ENCODE measurements at regions not wholly inside any gene's neighbourhood (a gene's known extent, or its start where the extent isn't known, plus 50 kb on each side); places are given as distances from the start of the nearest gene placed in this dataset.
A peak's percentile ranks its signal among the peaks of the same experiment; 100 is the strongest.

DNA sequence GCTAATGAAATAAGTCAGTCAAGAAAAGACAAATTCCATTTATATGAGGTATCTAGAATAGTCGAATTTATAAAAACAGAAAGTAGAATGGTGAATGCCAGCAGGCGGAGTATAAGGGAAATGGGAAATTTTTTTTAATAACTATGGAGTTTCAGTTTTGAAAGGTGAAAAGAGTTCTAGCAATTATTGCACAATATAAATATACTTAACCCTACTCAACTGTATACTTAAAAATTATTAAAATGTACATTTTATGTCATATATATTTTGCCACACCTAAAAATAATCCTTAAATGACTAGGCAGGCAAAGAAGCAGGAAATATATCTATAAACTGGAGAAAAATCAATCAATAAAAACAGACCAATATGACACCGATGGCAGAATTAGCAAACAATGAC lies 196.5 kb upstream of the UBASH3B start:
- DNase-seq (ENCODE audit: low read depth in 2 of 2): no peak
- TF ChIP-seq, protein P1, sequence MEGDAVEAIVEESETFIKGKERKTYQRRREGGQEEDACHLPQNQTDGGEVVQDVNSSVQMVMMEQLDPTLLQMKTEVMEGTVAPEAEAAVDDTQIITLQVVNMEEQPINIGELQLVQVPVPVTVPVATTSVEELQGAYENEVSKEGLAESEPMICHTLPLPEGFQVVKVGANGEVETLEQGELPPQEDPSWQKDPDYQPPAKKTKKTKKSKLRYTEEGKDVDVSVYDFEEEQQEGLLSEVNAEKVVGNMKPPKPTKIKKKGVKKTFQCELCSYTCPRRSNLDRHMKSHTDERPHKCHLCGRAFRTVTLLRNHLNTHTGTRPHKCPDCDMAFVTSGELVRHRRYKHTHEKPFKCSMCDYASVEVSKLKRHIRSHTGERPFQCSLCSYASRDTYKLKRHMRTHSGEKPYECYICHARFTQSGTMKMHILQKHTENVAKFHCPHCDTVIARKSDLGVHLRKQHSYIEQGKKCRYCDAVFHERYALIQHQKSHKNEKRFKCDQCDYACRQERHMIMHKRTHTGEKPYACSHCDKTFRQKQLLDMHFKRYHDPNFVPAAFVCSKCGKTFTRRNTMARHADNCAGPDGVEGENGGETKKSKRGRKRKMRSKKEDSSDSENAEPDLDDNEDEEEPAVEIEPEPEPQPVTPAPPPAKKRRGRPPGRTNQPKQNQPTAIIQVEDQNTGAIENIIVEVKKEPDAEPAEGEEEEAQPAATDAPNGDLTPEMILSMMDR (IDR thresholded peaks at IDR 0.05; ENCODE audit: low read depth, low read length): no peak
- no peak overlapping the region for H3K4me3 ChIP-seq (replicated peaks in 1 of 2; ENCODE audit: low read depth in 2 of 2, low read length in 2 of 2)

GRCh38 chr11:122453586-122453985 lies 201.9 kb upstream of the UBASH3B start:
- TF ChIP-seq, protein P1 (IDR thresholded peaks at IDR 0.05; ENCODE audit: low read depth, low read length): no peak
- no peak for DNase-seq (ENCODE audit: low read depth in 2 of 2)
- H3K4me3 ChIP-seq (replicated peaks in 1 of 2; ENCODE audit: low read depth in 2 of 2, low read length in 2 of 2): no peak overlapping the region

DNA sequence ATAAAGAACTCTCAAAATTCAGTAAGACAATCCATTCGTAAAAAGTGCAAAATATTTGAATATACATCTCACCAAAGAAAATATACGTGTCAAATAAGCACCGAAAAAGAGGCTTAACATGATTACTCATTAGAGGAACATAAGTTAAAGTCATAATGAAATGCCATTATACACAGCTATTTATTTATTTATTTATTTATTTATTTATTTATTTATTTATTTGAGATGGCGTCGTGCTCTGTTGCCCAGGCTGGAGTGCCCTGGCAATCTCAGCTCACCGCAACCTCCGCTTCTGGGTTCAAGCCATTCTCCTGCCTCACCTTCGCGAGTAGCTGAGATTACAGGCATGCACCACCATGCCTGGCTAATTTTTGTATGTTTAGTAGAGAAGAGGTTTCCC lies 203.6 kb upstream of the UBASH3B start:
- DNase-seq (ENCODE audit: low read depth in 2 of 2): no peak
- H3K4me3 ChIP-seq (replicated peaks in 1 of 2; ENCODE audit: low read depth in 2 of 2, low read length in 2 of 2): no peak overlapping the region
- TF ChIP-seq, protein P1 (IDR thresholded peaks at IDR 0.05; ENCODE audit: low read depth, low read length): no peak

DNA sequence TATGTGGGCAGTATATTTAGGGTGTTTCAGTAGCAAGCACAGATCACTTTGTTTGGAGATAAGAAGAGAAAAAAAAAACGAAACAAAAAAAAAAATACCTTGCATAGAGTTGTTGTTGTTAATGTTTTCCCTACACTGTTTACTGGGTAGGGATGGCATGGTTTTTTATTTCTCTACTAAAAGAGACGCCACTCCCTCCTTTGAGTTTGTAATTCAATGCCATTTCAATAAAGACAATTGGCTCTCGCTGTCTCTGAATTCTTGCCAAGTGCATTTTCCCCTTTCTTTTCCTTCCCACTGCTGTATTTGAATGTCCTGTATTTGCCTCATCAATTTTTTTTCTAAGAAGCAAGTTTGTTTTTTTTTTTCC lies 213.9 kb upstream of the UBASH3B start:
- TF ChIP-seq, protein P1 (IDR thresholded peaks at IDR 0.05; ENCODE audit: low read depth, low read length): no peak
- peak overlapping the region in 1 of 2 donors; percentile 26 for H3K4me3 ChIP-seq (replicated peaks in 1 of 2; ENCODE audit: low read depth in 2 of 2, low read length in 2 of 2)
- DNase-seq (ENCODE audit: low read depth in 2 of 2): peak in 1 of 2 donors; percentile 7

DNA sequence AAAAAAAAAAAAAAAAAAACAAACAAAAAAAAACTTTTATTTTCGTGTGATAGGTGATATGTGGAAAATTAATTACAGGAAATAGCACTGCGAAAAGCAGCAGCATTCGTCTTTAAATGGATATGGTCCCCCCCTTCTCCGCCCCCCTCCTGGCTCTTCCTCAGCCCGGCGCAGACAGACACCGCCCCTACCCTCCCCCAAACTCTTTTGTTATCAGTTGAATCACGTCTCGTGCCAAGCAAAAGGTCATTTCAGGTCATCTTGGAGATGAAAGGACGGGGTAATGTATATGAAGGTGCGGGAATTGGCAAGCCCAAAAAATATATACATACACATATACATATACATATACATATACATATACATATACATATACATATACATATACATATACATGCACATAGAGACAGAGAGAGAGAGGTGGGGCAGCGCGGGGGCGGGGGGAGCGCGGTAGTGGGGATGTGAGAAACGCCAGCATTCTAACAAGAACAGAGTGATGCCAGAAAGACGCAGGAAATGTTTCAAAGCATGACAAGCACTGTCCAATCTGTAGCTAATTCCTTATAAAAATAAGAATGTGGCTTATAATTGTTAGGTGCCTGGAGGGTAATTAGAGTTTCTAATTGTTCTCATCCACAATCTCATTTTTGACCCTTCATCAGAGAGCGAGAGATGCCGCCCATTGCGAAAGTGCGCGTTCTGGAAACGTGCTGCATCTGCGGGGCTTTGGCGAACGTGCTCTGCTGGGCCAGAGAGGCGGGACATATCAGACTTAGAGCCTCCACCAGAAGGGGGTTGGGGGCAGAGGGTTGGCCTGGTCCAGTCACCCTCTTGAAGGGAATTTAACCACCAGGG lies 214.5 kb upstream of the UBASH3B start:
- peak overlapping the region; percentile 11 to 26 for H3K4me3 ChIP-seq (replicated peaks in 1 of 2; ENCODE audit: low read depth in 2 of 2, low read length in 2 of 2)
- TF ChIP-seq, protein P1 (IDR thresholded peaks at IDR 0.05; ENCODE audit: low read depth, low read length): no peak
- peak in 1 of 2 donors; percentile 32 for DNase-seq (ENCODE audit: low read depth in 2 of 2)

GRCh38 chr11:122439866-122440810 lies 215.4 kb upstream of the UBASH3B start:
- DNase-seq (ENCODE audit: low read depth in 2 of 2): peak; percentile 27 to 76
- TF ChIP-seq, protein P1 (IDR thresholded peaks at IDR 0.05; ENCODE audit: low read depth, low read length): no peak
- peak overlapping the region; percentile 26 to 39 for H3K4me3 ChIP-seq (replicated peaks in 1 of 2; ENCODE audit: low read depth in 2 of 2, low read length in 2 of 2)

Measured in cardiac fibroblast (primary cell).